ENCODE measurements at regions not wholly inside any gene's neighbourhood (a gene's known extent, or its start where the extent isn't known, plus 50 kb on each side); places are given as distances from the start of the nearest gene placed in this dataset.
"Not testable (repeated sequence)": the region's sequence is repeated elsewhere in the genome, so short reads cannot be mapped to it uniquely, and the experiment has no call there.

- TF ChIP-seq, protein P1, sequence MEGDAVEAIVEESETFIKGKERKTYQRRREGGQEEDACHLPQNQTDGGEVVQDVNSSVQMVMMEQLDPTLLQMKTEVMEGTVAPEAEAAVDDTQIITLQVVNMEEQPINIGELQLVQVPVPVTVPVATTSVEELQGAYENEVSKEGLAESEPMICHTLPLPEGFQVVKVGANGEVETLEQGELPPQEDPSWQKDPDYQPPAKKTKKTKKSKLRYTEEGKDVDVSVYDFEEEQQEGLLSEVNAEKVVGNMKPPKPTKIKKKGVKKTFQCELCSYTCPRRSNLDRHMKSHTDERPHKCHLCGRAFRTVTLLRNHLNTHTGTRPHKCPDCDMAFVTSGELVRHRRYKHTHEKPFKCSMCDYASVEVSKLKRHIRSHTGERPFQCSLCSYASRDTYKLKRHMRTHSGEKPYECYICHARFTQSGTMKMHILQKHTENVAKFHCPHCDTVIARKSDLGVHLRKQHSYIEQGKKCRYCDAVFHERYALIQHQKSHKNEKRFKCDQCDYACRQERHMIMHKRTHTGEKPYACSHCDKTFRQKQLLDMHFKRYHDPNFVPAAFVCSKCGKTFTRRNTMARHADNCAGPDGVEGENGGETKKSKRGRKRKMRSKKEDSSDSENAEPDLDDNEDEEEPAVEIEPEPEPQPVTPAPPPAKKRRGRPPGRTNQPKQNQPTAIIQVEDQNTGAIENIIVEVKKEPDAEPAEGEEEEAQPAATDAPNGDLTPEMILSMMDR (IDR thresholded peaks at IDR 0.05; ENCODE audit: insufficient read depth, missing control alignments): no peak
- FAIRE-seq (no peak), DNase-seq (ENCODE audit: insufficient read length, low spot score) (no peak)
Measured at GRCh38 chr1:187848321-187848720, 1019.6 kb downstream of the PLA2G4A start.

DNA sequence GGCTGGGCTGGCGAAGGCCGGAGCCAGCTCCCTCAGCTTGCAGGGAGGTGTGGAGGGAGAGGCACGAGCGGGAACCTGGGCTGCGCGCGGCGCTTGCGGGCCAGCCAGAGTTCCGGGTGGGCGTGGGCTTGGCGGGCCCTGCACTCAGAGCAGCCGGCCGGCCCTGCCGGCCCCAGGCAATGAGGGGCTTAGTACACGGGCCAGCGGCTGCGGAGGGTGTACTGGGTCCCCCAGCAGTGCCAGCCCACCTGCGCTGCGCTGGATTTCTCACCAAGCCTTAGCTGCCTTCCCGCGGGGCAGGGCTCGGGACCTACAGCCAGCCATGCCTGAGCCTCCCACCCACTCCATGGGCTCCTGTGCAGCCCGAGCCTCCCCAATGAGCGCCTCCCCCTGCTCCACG, 1021.4 kb downstream of the PLA2G4A start:
- FAIRE-seq; DNase-seq (ENCODE audit: insufficient read length, low spot score): not testable (repeated sequence)

GRCh38 chr1:187853505-187853904, 1024.8 kb downstream of the PLA2G4A start:
- TF ChIP-seq, protein P1 (IDR thresholded peaks at IDR 0.05; ENCODE audit: insufficient read depth, missing control alignments): no peak
- no peak for DNase-seq (ENCODE audit: insufficient read length, low spot score)
- FAIRE-seq: no peak

- TF ChIP-seq, protein P1 (IDR thresholded peaks at IDR 0.05; ENCODE audit: insufficient read depth, missing control alignments): no peak
- DNase-seq (ENCODE audit: insufficient read length, low spot score): no peak
- no peak for FAIRE-seq
Measured at GRCh38 chr1:187854457-187854856, 1025.7 kb downstream of the PLA2G4A start.

DNA sequence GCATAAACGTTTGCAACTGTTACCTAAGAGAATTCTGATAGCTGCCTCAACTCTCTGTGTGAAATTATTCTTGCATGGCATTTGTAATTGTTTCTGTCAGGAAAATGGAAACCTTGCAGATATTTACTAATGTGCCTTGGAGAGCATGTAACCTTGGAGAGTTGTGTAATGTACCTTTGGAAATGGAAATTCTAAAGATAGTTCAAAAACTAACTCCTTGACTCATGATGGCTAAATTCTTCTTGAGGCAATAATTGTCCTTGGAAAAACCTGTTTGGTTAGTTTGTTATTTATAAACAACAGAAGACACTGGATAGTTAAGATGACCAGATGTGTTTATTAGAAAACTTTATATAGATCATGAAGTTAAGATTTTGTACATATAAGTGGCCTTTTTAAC, 1033.8 kb downstream of the PLA2G4A start:
- FAIRE-seq: peak; percentile 92
- TF ChIP-seq, protein P1 (IDR thresholded peaks at IDR 0.05; ENCODE audit: insufficient read depth, missing control alignments): no peak
- no peak for DNase-seq (ENCODE audit: insufficient read length, low spot score)

GRCh38 chr1:187870552-187870951, 1041.8 kb downstream of the PLA2G4A start:
- TF ChIP-seq, protein P1 (IDR thresholded peaks at IDR 0.05; ENCODE audit: insufficient read depth, missing control alignments): no peak
- no peak for FAIRE-seq
- no peak for DNase-seq (ENCODE audit: insufficient read length, low spot score)

DNA sequence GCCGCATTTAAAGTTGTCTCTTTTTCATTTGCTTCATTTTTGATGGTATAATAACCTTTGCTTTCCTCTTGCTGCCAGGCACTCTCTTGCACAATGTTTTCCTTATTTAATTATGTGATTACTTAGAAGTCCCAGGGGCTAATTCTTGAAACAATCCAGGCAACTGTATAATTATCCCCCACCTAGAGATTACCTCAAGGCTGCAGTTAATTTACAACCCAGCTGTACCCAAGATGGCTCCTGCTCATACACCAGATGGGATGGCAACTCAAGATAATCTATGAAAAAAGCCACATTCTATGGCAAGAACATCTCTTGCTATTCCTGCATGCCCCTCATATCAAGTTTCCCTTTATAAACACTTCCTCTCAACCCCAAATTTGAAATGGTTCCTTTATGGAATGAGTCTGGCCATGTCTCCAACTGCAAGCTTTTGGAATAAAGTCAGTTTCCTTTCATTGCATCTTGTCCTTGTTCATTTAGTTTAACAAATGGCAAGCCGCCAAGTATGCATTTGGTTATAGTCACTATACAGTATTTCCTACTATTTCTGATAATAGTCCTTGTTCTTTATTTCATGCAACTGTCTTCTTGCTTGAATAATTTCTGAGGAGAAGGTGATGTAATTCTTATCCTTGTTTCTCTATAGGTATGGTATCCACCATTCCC, 1042.6 kb downstream of the PLA2G4A start:
- TF ChIP-seq, protein P1 (IDR thresholded peaks at IDR 0.05; ENCODE audit: insufficient read depth, missing control alignments): no peak
- FAIRE-seq: peak; percentile 100
- no peak for DNase-seq (ENCODE audit: insufficient read length, low spot score)

- FAIRE-seq (no peak), DNase-seq (ENCODE audit: insufficient read length, low spot score) (no peak)
- TF ChIP-seq, protein P1 (IDR thresholded peaks at IDR 0.05; ENCODE audit: insufficient read depth, missing control alignments): no peak
Measured at GRCh38 chr1:187872550-187872949, 1043.8 kb downstream of the PLA2G4A start.

All from D721Med (cell line).